SK-N-SH (cell line): ENCODE measurements at regions not wholly inside any gene's neighbourhood (a gene's known extent, or its start where the extent isn't known, plus 50 kb on each side); places are given as distances from the start of the nearest gene placed in this dataset.
A peak's percentile ranks its signal among the peaks of the same experiment; 100 is the strongest.

Experiments
- CTCF ChIA-PET: fragments of 300-600, 350-600 bp; formaldehyde crosslinking; extraction: SDS; loops from one replicate; lab custom pipeline; 2021; lab: Yijun Ruan, JAX
- POLR2A ChIA-PET: fragments of 350-600 bp; sonication (Branson Sonifier 250); formaldehyde crosslinking; extraction: SDS; loops from one replicate; lab custom pipeline; 2020; ENCODE audit warnings: antibody characterized with exemption, inconsistent platforms; lab: Yijun Ruan, JAX
- DNase-seq: peaks from one replicate; pipeline ENCODE4 v3.0.0; 2012
- H2AFZ ChIP-seq: fragments of 200-600 bp; sonication (generic); 2 replicates; pipeline ENCODE4 v1.8.1; 2016; ENCODE audit warnings: antibody characterized with exemption, mild to moderate bottlenecking, low read depth
- H3F3A ChIP-seq: fragments of 200-600 bp; sonication (generic); replicated peaks from 2 replicates; pipeline ENCODE3; 2016; ENCODE audit warnings: antibody characterized with exemption, mild to moderate bottlenecking; ENCODE audit not compliant: insufficient read depth
- H3K27ac ChIP-seq, 2 experiments: fragments of 200-500 bp in 1 of 2; fragments of 200-600 bp in 1 of 2; sonication (Bioruptor generic) in 1 of 2; sonication (generic), shearing (Covaris generic) in 1 of 2; 2 replicates each; pipeline versions ENCODE4 v1.5.1 to v1.6.1; 2014 to 2016; ENCODE audit warnings: low read depth in 2 of 2, inconsistent platforms in 1 of 2, low read length in 1 of 2, mild to moderate bottlenecking in 1 of 2, mixed read lengths in 1 of 2
- H3K27me3 ChIP-seq: fragments of 200-600 bp; sonication (generic), shearing (Covaris generic); 2 replicates; pipeline ENCODE4 v1.6.1; 2016; ENCODE audit warnings: mixed run types; ENCODE audit not compliant: insufficient read depth
- H3K36me3 ChIP-seq, 2 experiments: fragments of 200-500 bp in 1 of 2; fragments of 200-600 bp in 1 of 2; sonication (Bioruptor generic) in 1 of 2; sonication (generic) in 1 of 2; replicated peaks in 1 of 2; 2 replicates each; pipeline versions ENCODE3 to v1.5.1; 2014 to 2016; ENCODE audit warnings: low read length in 1 of 2, mild to moderate bottlenecking in 1 of 2; ENCODE audit not compliant: insufficient read depth in 2 of 2, control insufficient read depth in 1 of 2
- H3K4me1 ChIP-seq, 2 experiments: fragments of 200-500 bp in 1 of 2; fragments of 200-600 bp in 1 of 2; sonication (Bioruptor generic) in 1 of 2; sonication (generic), shearing (Covaris generic) in 1 of 2; 2 replicates each; pipeline versions ENCODE4 v1.5.1 to v1.6.1; 2014 to 2016; ENCODE audit warnings: low read depth in 1 of 2, low read length in 1 of 2, mixed run types in 1 of 2; ENCODE audit not compliant: insufficient read depth in 2 of 2, control insufficient read depth in 1 of 2
- H3K4me2 ChIP-seq: fragments of 200-600 bp; sonication (generic), shearing (Covaris generic); 2 replicates; pipeline ENCODE4 v1.6.1; 2017; ENCODE audit warnings: mixed run types
- H3K4me3 ChIP-seq, 2 experiments: fragments of 200-500 bp in 1 of 2; fragments of 200-600 bp in 1 of 2; sonication (Bioruptor generic) in 1 of 2; sonication (generic), shearing (Covaris generic) in 1 of 2; 2 replicates each; pipeline versions ENCODE4 v1.5.1 to v1.8.1; 2014 to 2016; ENCODE audit warnings: low read depth in 2 of 2, inconsistent platforms in 1 of 2, low read length in 1 of 2, mild to moderate bottlenecking in 1 of 2, mixed read lengths in 1 of 2, moderate library complexity in 1 of 2
- H3K79me2 ChIP-seq: fragments of 200-600 bp; sonication (generic); 2 replicates; pipeline ENCODE4 v1.8.1; 2017; ENCODE audit warnings: mild to moderate bottlenecking; ENCODE audit not compliant: insufficient read depth
- H3K9ac ChIP-seq: fragments of 200-600 bp; sonication (generic); 2 replicates; pipeline ENCODE4 v1.6.1; 2017; ENCODE audit warnings: mixed run types
- H3K9me2 ChIP-seq: fragments of 200-600 bp; sonication (generic); 2 replicates; pipeline ENCODE4 v1.6.1; 2017; ENCODE audit warnings: mixed run types
- H3K9me3 ChIP-seq: fragments of 200-600 bp; sonication (generic); 2 replicates; pipeline ENCODE4 v1.6.1; 2017; ENCODE audit warnings: mixed run types, mild to moderate bottlenecking, moderate library complexity
- H4K20me1 ChIP-seq: fragments of 200-600 bp; sonication (generic); 2 replicates; pipeline ENCODE4 v1.6.1; 2017; ENCODE audit warnings: mild to moderate bottlenecking, mixed run types; ENCODE audit not compliant: insufficient read depth
- CTCF ChIP-seq: fragments of 200-600 bp; sonication (generic); IDR thresholded peaks from 2 replicates; pipeline ENCODE4 v1.6.1; 2017; ENCODE audit warnings: antibody characterized with exemption, mild to moderate bottlenecking, moderate library complexity
- EP300 ChIP-seq, 2 experiments: IDR thresholded peaks; 2 replicates each; pipeline versions ENCODE4 v1.4.0 to v1.6.1; 2012; ENCODE audit warnings: borderline replicate concordance in 1 of 2, low read depth in 1 of 2, low read length in 1 of 2
- EZH2phosphoT487 ChIP-seq: fragments of 200-600 bp; sonication (generic); IDR thresholded peaks from 2 replicates; pipeline ENCODE4 v1.6.1; 2017; ENCODE audit warnings: low read depth, mixed run types, mild to moderate bottlenecking, antibody characterized with exemption, moderate library complexity, borderline replicate concordance
- FOXM1 ChIP-seq: IDR thresholded peaks from 2 replicates; pipeline ENCODE4 v1.4.0; 2012; ENCODE audit warnings: low read depth, mild to moderate bottlenecking
- GABPA ChIP-seq: IDR thresholded peaks from 2 replicates; pipeline ENCODE4 v1.4.0; 2012; ENCODE audit warnings: low read depth, mild to moderate bottlenecking
- GATA2 ChIP-seq: sonication (generic); formaldehyde crosslinking; IDR thresholded peaks from 2 replicates; pipeline ENCODE4 v1.5.0; 2020; ENCODE audit warnings: mild to moderate bottlenecking, missing genetic modification reagents
- IRF3 ChIP-seq: fragments of 150-350 bp; IDR thresholded peaks from 2 replicates; pipeline ENCODE4 v1.6.1; 2016; ENCODE audit warnings: mild to moderate bottlenecking, low read depth, low read length
- MAX ChIP-seq: IDR thresholded peaks from 2 replicates; pipeline ENCODE4 v1.4.0; 2012; ENCODE audit warnings: low read depth
- MXI1 ChIP-seq: IDR thresholded peaks from 2 replicates; pipeline ENCODE4 v1.6.1; 2012; ENCODE audit warnings: mild to moderate bottlenecking, low read depth, low read length, improper control_type of control experiment
- NFIC ChIP-seq: IDR thresholded peaks from 2 replicates; pipeline ENCODE4 v1.4.0; 2012; ENCODE audit warnings: borderline replicate concordance
- PBX3 ChIP-seq: IDR thresholded peaks from 2 replicates; pipeline ENCODE4; 2012
- POLR2AphosphoS5 ChIP-seq: IDR thresholded peaks from 2 replicates; pipeline ENCODE4 v1.6.1; 2012; ENCODE audit warnings: low read depth, low read length
- RCOR1 ChIP-seq: fragments of 150-350 bp; IDR thresholded peaks from 2 replicates; pipeline ENCODE4 v1.6.1; 2017; ENCODE audit warnings: antibody characterized with exemption, low read length
- RXRA ChIP-seq: IDR thresholded peaks from 2 replicates; pipeline ENCODE4 v1.4.0; 2012; ENCODE audit warnings: low read depth, mild to moderate bottlenecking, borderline replicate concordance
- SMC3 ChIP-seq: IDR thresholded peaks from 2 replicates; pipeline ENCODE4 v1.6.1; 2012; ENCODE audit warnings: low read depth, low read length, improper control_type of control experiment
- TCF12 ChIP-seq: IDR thresholded peaks from 2 replicates; pipeline ENCODE4 v1.4.0; 2012
- TEAD4 ChIP-seq: IDR thresholded peaks from 2 replicates; pipeline ENCODE4 v1.4.0; 2012; ENCODE audit warnings: mild to moderate bottlenecking, borderline replicate concordance; ENCODE audit not compliant: insufficient read depth
- YY1 ChIP-seq: IDR thresholded peaks from 2 replicates; pipeline ENCODE4 v1.4.0; 2012; ENCODE audit warnings: low read depth, mild to moderate bottlenecking
- ZBTB33 ChIP-seq: IDR thresholded peaks from 2 replicates; pipeline ENCODE4 v1.4.0; 2012; ENCODE audit warnings: low read depth, borderline replicate concordance
- WGBS: methylation state at CpG from one replicate; pipeline ENCODE4 v1.1.6; 2017; ENCODE audit warnings: low lambda C conversion rate; 5-methylcytosine and 5-hydroxymethylcytosine counted together

GRCh38 chr13:40228990-40229389, 437.5 kb downstream of the FOXO1 start:
- Histone ChIP-seq H4K20me1 (no peaks in the 10 kb centered on the region), H3K27me3 (no peaks in the 10 kb centered on the region), H3K27ac (no peak overlapping the region), H3K79me2 (no peaks in the 10 kb centered on the region), H3K4me1 (no peaks in the 10 kb centered on the region; a peak in 2 of 4 replicates), H3K9me2 (no peaks in the 10 kb centered on the region), H2AFZ (no peak overlapping the region), H3K36me3 (no peaks in the 10 kb centered on the region), H3K4me3 (no peak overlapping the region), H3K9me3 (no peaks in the 10 kb centered on the region), H3K4me2 (no peak overlapping the region), H3F3A (peaks cover 14% of the 10 kb centered on the region), H3K9ac (no peak overlapping the region)
- ChIA-PET POLR2A (no interaction called here), CTCF (interaction anchor here (0.6 to 1.4 kb wide), 2 partner anchors 15 to 159 kb away, joined by 3 read pairs; no protein-coding TSS in a partner anchor)
- no peak for DNase-seq
- WGBS = 41% methylated on average over 2 of the region's 2 CpGs
- TF ChIP-seq SMC3 (no peak), IRF3 (no peak), GATA2 (no peak), EP300 (IDR thresholded peaks at IDR 0.05; ENCODE audit: borderline replicate concordance in 1 of 2, low read depth in 1 of 2, low read length in 1 of 2) (no peak), YY1 (no peak), CTCF (no peak), GABPA (no peak)

GRCh38 chr13:40230833-40231266, 435.6 kb downstream of the FOXO1 start:
- DNase-seq = no peak
- H3K79me2 ChIP-seq = no peaks in the 10 kb centered on the region
- ChIA-PET POLR2A (no interaction called here), CTCF (no interaction called here)
- H3K27ac ChIP-seq = peak overlapping the region; percentile 60 to 70; a peak in 3 of 4 replicates
- no peak overlapping the region for H3K9ac ChIP-seq
- H3K4me3 ChIP-seq = no peak overlapping the region
- no peaks in the 10 kb centered on the region for H3K9me2 ChIP-seq
- H3K36me3 ChIP-seq = no peaks in the 10 kb centered on the region
- no peaks in the 10 kb centered on the region for H3K27me3 ChIP-seq
- 13% methylated on average over 3 of the region's 3 CpGs for WGBS
- 0 out of 2 replicates have a peak overlapping the region, but pooled peaks have one; percentile 41 for H3K4me2 ChIP-seq
- no peaks in the 10 kb centered on the region; a peak in 2 of 4 replicates for H3K4me1 ChIP-seq
- H3K9me3 ChIP-seq = no peaks in the 10 kb centered on the region
- H2AFZ ChIP-seq = peak overlapping the region; percentile 43; the same call in 1 of the 2 replicates
- H3F3A ChIP-seq = peaks cover 14% of the 10 kb centered on the region
- no peaks in the 10 kb centered on the region for H4K20me1 ChIP-seq
- TF ChIP-seq PBX3 (peak; percentile 81), FOXM1 (0 out of 2 replicates have a peak, but pooled peaks have one; percentile 20), IRF3 (no peak), TEAD4 (peak; percentile 58; the same call in 1 of the 2 replicates), MAX (0 out of 2 replicates have a peak, but pooled peaks have one; percentile 27), MXI1 (no peak), NFIC (no peak), RXRA (peak; percentile 63; the same call in 1 of the 2 replicates), SMC3 (no peak), EZH2phosphoT487 (no peak), POLR2AphosphoS5 (peak; percentile 45; the same call in 1 of the 2 replicates), YY1 (no peak), RCOR1 (no peak), ZBTB33 (no peak), TCF12 (peak; percentile 73)
